Duodenal mucosa (tissue), 2 donors: ENCODE measurements at regions not wholly inside any gene's neighbourhood (a gene's known extent, or its start where the extent isn't known, plus 50 kb on each side); places are given as distances from the start of the nearest gene placed in this dataset.
"Not testable (repeated sequence)": the region's sequence is repeated elsewhere in the genome, so short reads cannot be mapped to it uniquely, and the experiment has no call there.

Experiments
- H3K27ac ChIP-seq: one replicate; pipeline ENCODE4 v1.7.0; 2013; ENCODE audit warnings: low read depth, low read length
- H3K27me3 ChIP-seq, 2 donors: one replicate each; pipeline ENCODE4 v1.7.0; 2013; ENCODE audit warnings: low read length in 2 of 2, control low read depth in 1 of 2; ENCODE audit not compliant: insufficient read depth in 2 of 2, control insufficient read depth in 1 of 2
- H3K36me3 ChIP-seq, 2 donors: one replicate each; pipeline ENCODE4 v1.7.0; 2013; ENCODE audit warnings: low read length in 2 of 2, control low read depth in 1 of 2; ENCODE audit not compliant: insufficient read depth in 2 of 2, control insufficient read depth in 1 of 2
- H3K4me1 ChIP-seq, 2 donors: one replicate each; pipeline ENCODE4 v1.7.0; 2013; ENCODE audit warnings: low read length in 2 of 2, control low read depth in 1 of 2; ENCODE audit not compliant: insufficient read depth in 2 of 2, control insufficient read depth in 1 of 2
- H3K4me3 ChIP-seq, 2 donors: one replicate each; pipeline ENCODE4 v1.7.0; 2013; ENCODE audit warnings: low read length in 2 of 2, low read depth in 1 of 2
- H3K9ac ChIP-seq, 2 donors: one replicate each; pipeline ENCODE4 v1.7.0; 2013; ENCODE audit warnings: low read length in 2 of 2, low read depth in 1 of 2
- H3K9me3 ChIP-seq, 2 donors: one replicate each; pipeline ENCODE4 v1.7.0; 2013; ENCODE audit warnings: low read length in 2 of 2, control low read depth in 1 of 2; ENCODE audit not compliant: control insufficient read depth in 1 of 2

DNA sequence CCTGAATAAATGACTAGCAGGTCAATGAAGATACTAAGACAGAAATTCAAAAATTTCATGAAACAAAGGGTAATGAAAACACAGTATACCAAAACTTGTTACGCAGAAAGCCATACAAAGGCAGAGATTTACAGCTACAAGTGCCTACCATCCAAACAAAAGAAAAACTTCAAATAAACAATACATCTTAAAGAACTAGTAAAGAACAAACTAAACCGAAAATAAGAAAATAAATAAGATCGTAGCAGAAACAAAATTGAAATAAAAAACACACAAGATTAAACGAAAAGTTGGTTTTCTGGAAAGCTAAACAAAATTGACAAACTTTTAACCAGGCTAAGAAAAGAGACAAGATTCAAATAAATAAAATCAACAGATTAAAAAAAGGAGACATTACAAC is 51.5 kb downstream of the VPREB1 start:
- not testable (repeated sequence) for H3K27me3 ChIP-seq, H3K36me3 ChIP-seq, H3K9me3 ChIP-seq, H3K4me1 ChIP-seq, H3K27ac ChIP-seq, H3K9ac ChIP-seq, H3K4me3 ChIP-seq

DNA sequence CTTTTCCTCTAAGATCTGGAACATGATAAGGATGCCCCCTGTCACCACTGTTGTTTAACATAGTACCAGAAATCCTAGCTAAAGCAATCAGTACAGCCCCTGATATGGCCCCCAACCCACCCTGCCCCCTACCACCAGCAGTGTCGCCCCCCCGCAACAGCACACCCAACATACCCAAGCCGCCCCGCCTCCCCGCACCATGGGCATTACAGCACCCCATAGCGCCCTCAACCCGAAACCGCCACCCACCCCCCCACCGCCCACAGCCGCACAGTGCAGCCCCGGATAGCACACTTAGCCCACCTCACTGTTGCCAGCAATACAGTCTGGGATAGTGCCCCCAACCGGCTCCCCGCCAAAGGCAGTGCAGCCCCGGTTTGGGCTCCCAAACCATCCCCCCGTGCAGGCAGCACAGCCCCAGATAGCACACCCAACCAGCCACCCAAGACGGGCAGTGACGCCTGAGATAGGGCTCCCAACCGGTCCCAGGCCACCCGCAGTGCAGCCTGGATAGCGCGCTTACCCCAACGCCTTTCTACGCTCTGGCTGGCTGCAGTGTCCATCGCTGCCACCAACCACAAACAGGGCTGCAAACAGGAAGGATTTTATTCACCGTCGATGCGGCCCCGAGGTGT is 52.7 kb downstream of the VPREB1 start:
- not testable (repeated sequence) for H3K4me1 ChIP-seq, H3K36me3 ChIP-seq, H3K9me3 ChIP-seq, H3K27ac ChIP-seq, H3K27me3 ChIP-seq
- peak overlapping the region; percentile 68 to 77 for H3K4me3 ChIP-seq
- peak overlapping the region in 1 of 2 donors; percentile 54 for H3K9ac ChIP-seq

DNA sequence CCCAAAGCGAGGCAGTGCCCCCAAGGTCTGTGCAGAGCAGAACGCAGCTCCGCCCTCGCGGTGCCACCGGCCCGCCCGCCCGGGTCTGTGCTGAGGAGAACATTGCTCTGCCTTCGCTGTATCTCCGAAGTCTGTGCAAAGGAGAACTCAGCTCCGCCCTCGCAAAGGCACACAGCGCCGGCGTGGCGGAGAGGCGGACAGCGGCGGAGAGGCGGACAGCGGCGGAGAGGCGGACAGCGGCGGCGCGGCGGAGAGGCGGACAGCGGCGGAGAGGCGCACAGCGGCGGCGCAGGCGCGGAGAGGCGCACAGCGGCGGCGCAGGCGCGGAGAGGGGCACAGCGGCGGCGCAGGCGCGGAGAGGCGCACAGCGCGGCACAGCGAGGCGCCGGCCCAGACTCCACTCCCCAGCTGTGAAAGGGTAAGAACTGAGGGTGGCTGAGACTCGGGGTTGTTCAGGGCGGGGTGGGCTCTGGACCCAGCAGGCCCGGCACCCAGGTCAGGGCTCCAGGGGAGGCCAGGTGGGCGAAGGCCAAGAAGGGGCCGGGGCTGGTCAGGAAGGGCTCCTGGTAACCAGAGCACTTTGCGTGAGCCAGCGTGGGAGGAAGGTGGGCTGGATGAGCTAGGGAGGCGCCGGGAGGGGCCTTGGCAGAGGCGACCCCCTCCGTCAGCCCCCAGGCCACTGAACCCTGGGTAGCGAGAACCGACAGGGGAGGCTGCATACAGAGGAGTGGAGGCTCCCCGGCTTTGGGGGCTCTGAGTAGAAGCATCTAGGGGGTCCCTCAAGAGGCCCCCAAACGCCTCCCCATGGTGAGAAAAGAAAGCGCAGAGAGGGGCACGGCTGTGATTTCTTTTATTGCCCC is 53.4 kb downstream of the VPREB1 start:
- not testable (repeated sequence) for H3K9me3 ChIP-seq, H3K4me1 ChIP-seq, H3K27ac ChIP-seq, H3K27me3 ChIP-seq, H3K36me3 ChIP-seq
- Histone ChIP-seq H3K9ac (peak overlapping the region; percentile 48 to 66), H3K4me3 (peak overlapping the region; percentile 68 to 77)

DNA sequence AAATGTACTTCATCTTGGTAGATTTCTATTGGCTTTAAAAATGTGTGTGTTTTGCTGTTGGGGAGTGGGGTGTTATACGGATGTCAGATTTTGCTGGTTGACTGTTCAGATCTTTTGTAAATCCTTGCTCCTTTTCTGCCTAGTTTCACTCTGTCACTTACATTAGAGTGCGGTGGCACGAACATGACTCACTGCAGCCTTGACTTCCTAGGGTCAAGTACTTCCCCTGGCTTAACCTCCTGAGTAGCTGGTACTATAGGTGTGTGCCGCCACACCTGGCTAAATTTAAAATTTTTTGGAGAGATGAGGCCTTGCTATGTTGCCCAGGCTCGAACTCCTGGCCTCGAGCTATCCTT is 54.0 kb downstream of the VPREB1 start:
- not testable (repeated sequence) for H3K9me3 ChIP-seq, H3K36me3 ChIP-seq, H3K27ac ChIP-seq, H3K4me1 ChIP-seq, H3K27me3 ChIP-seq
- H3K4me3 ChIP-seq, result peak overlapping the region; percentile 29 to 76
- H3K9ac ChIP-seq, result peak overlapping the region; percentile 48 to 66

DNA sequence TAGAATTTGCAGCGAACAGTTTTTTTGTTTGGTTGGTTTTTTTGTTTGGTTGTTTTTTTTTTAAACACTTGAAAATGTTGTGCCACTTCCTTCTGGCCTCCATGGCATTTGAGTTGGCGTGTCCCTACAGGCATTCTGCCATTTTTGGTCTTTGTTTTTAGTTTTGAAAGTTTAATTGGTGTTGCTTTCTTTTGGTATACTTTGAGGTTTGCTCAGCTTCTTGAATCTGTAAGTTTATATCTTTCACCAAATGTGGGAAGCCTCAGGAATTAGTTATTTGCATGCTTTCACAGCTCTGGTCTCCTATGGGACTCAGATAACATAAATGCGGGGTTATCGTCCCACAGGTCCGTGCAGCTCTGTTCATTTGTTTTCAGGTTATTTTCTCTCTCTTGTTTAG is 55.9 kb downstream of the VPREB1 start:
- H3K4me3 ChIP-seq, H3K9me3 ChIP-seq, H3K9ac ChIP-seq, H3K27ac ChIP-seq, H3K27me3 ChIP-seq, H3K36me3 ChIP-seq, H3K4me1 ChIP-seq: not testable (repeated sequence)

DNA sequence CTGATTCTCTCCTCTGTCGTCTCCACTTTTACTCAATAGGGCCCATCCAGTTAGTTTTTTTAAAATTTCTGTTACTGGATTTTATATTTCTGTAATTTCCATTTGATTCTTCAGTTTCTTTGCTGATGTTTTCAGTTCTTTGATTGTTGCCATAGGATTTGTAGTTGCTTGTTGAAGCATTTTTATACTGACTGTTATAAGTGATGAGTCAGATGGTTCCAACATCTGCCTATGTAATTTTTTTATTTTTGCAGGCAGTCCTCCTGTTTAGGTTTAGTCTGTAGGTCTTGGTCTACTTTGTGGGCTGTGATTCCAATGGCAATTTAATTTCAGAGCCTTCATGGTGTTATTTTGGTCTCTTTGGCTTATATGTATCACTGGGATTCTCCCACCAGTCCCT is 56.4 kb downstream of the VPREB1 start:
- not testable (repeated sequence) for H3K27me3 ChIP-seq, H3K4me1 ChIP-seq, H3K36me3 ChIP-seq, H3K9me3 ChIP-seq, H3K27ac ChIP-seq, H3K4me3 ChIP-seq, H3K9ac ChIP-seq

DNA sequence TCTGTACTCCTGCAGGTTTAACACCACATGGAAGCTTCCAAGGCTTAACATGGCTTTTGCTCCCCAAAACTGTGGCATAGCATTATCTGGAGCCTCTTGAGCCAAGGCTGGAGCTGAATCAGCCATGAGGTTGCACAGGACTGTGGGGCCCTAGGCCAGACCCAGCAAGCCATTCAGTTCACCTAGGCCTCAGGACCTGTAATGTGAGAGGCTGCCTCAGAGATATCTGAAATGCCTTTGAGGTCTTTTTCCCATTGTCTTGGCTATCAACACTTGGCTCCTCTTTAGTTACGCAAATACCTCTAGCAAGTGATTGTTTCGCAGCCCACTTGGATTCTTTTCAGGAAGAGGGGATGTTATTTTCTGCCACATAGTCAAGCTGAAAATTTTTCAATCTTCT is 72.0 kb downstream of the VPREB1 start:
- peaks cover 16 to 33% of the 10 kb centered on the region in 2 donors for H3K36me3 ChIP-seq
- H3K9ac ChIP-seq, result no peak overlapping the region
- no peak overlapping the region for H3K4me3 ChIP-seq
- H3K27me3 ChIP-seq, result no peaks in the 10 kb centered on the region
- no peak overlapping the region for H3K27ac ChIP-seq
- no peaks in the 10 kb centered on the region for H3K4me1 ChIP-seq
- no peaks in the 10 kb centered on the region for H3K9me3 ChIP-seq

DNA sequence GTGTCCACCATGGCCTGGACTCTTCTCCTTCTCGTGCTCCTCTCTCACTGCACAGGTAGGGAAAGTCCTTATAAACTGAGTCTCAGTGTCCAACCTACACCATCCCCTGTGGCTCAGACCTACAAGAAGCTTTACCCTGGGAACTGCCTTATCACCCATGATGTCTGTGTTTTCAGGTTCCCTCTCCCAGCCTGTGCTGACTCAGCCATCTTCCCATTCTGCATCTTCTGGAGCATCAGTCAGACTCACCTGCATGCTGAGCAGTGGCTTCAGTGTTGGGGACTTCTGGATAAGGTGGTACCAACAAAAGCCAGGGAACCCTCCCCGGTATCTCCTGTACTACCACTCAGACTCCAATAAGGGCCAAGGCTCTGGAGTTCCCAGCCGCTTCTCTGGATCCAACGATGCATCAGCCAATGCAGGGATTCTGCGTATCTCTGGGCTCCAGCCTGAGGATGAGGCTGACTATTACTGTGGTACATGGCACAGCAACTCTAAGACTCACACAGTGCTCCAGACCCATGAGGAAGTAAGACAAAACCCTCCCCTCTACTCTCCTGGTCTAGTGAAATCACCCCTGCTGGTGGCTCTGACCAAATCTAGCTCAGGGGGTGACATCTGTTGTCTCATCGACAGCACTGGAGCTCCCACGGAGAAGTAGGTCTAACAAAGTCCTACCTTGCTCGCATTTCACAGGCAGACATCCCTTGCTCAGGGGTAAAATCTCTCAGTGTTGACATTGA is 74.3 kb downstream of the VPREB1 start:
- Histone ChIP-seq H3K4me1 (no peaks in the 10 kb centered on the region), H3K27ac (no peak overlapping the region), H3K9ac (no peak overlapping the region), H3K36me3 (peaks cover 16 to 33% of the 10 kb centered on the region in 2 donors), H3K9me3 (no peaks in the 10 kb centered on the region), H3K4me3 (no peak overlapping the region), H3K27me3 (no peaks in the 10 kb centered on the region)

DNA sequence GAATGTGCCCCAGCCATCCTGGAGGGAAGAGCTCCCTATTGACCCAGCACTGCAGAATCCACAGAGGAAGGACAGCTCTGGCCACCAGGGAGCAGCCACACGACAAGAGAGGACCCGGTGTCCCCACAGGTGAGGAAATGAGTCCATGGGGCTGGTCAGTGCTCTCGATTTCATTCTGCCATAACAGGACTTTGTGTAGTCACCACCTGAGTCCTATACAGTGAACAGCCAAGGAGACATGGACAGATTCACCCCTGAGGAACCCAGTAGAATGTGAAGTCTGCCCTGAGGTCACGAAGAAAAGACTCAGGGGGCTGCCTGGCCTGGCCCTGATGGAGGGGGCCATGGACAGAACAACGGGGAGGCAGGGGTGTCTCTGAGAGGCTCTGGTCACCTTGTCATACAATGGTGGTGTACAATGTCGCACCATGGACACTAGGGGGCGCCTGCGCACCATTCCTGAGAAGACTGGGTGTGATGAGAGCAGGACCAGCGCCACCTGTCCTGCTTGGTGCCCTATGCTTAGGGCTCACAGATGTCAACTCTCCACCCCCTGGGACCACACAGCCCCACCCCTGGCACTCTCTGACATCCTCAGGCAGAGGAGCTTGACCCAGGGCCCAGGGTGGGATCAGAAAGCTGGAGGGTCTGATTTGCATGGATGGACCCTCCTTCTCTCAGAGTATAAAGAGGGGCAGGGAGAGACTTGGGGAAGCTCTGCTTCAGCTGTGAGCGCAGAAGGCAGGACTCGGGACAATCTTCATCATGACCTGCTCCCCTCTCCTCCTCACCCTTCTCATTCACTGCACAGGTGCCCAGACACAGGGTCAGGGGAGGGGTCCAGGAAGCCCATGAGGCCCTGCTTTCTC is 77.4 kb downstream of the VPREB1 start:
- H3K36me3 ChIP-seq, result peaks cover 13 to 21% of the 10 kb centered on the region in 2 donors
- H3K27ac ChIP-seq, H3K9ac ChIP-seq, H3K27me3 ChIP-seq, H3K4me1 ChIP-seq, H3K4me3 ChIP-seq, H3K9me3 ChIP-seq: not testable (repeated sequence)
